HG03575 (cell line): ENCODE measurements at regions not wholly inside any gene's neighbourhood (a gene's known extent, or its start where the extent isn't known, plus 50 kb on each side); places are given as distances from the start of the nearest gene placed in this dataset.

Source experiments
- ATAC-seq: cut with Tn5 transposase; IDR thresholded peaks from one replicate; pipeline ENCODE4 v1.9.1; 2021; ENCODE audit not compliant: unreplicated experiment, insufficient number of reproducible peaks, low FRiP score; ENCODE audit errors: extremely low read depth

DNA sequence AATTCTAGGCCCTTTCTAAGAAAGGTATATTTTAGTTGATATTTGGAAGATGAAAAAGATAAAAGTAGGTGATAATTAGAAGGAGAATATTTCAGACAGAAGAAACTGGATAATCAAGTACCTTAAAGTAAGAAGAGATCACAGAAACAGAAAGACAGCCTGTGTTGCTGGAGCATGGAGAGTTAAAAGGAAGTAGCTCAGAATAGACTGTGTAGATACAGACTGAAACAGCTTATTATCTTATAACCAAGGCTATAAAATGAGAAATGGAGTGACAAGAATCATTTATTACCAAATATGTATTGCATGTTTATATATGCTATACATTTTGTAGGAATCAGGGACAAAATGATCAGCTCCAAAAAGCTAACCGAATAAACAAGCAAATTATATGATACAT lies 1120.3 kb downstream of the BRINP3 start:
- no peak for ATAC-seq

DNA sequence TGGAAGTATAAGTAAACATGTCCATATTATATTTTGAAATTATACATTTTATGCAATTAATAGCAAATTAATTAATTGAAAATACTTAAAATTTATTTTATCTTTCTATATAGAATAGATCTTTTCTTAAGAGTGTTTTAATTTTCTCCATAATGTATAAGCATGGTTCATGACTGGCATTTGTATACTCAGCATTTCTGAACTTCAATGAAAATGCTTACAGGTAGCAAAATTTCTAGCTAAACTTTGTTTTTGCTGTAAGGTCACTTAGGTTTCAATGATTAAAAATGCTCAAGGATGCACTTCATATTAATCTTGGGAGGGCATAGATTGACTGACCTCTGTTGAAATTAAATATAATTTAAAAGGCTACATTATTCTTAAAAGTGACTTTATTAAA lies 1108.1 kb downstream of the BRINP3 start:
- no peak for ATAC-seq

DNA sequence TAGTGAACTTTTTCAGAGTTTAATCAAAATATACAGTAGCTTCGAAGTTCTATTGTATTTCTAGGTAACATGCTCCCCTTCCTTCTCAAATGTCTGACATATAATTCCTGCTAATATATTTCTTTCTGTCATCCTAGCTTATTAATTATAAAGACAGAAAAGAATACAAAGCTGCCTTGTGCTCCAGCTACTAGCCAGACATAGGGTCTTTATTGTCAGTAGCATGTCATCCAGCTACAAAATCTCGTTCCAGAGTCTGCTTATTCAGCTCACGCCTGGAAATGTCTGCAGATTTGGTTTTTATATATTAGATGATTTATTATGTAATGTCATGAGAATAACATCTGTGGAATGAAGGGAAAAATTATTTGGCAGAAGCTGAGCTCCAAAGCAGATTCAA lies 1102.8 kb downstream of the BRINP3 start:
- no peak for ATAC-seq

DNA sequence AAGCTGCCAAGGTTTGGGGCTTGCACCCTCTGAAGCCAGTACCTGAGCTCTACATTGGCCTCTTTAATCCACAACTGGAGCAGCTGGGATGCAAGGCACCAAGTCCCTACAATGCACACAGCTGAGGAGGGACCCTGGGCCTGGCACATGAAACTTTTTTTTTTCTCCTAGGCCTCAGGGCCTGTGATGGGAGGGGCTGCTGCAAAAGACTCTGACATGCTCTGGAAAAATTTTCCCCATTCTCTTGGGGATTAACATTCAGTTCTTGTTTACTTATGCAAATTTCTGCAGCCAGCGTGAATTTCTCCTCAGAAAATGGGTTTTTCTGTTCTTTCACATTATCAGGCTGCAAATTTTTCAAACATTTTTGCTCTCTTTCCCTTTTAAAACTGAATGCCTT lies 1072.2 kb downstream of the BRINP3 start:
- no peak for ATAC-seq

DNA sequence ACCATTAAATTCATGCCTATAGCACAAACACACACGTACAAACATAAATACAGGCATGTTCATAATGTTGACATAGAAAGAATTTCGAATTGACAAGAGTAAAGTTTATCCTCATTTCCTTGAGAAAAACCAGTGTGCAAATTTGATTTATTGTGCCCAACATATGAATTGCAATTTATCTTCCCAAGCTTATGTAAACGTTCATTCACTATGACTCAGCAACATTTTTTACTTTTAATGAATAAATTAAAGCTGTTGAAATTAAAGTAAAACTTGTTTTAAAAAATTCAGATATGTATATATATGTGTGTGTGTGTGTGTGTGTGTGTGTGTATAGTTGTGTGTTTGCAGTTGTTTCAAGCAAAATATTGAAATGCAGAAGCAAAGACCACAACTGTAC lies 1067.9 kb downstream of the BRINP3 start:
- no peak for ATAC-seq

DNA sequence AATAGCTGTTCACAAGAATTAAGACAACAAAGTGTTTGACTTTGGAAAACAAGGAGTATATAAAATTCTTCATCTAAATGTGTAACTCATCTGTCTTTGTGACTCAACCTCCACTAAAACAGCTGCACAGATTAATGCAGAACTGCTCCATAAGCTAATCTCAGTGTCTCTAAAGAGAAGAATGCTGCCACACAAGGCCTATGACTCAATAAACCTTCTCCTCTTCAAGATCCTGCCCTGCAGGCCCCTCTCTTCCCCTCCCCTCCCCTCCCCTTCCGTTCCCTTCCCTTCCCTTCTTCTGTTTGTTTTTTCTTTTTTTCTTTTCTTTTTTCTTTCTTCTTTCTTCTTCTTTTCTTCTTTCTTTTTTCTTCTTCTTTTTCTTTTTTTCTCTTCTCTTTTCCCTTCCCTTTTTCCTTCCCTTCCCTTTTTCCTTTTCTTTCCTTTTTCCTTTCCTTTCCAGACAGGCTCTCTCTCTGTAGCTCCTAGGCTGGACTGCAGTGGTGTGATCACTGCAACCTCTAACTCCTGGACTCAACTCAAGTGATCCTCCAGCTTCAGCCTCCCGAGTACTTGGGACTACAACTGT lies 1052.8 kb downstream of the BRINP3 start:
- ATAC-seq = no peak

DNA sequence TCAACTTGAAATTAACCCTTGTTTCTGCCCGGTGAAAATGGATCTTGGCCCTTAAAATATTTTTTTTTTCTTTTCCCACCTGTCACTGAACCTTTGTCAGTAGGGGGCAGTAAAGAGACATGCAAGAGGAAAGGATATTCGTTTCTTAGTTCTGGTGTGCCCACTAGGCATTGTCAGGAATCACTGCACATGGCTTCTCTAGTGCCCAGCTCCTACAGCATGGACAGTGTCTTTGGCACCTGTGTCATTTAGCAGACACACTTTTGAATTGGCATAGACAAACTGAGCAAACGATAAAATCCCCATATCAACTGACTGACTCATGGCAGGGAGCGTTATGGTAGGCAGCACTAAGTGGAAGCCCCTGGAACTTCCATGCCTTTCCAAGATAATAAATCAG lies 1048.1 kb downstream of the BRINP3 start:
- ATAC-seq = no peak

DNA sequence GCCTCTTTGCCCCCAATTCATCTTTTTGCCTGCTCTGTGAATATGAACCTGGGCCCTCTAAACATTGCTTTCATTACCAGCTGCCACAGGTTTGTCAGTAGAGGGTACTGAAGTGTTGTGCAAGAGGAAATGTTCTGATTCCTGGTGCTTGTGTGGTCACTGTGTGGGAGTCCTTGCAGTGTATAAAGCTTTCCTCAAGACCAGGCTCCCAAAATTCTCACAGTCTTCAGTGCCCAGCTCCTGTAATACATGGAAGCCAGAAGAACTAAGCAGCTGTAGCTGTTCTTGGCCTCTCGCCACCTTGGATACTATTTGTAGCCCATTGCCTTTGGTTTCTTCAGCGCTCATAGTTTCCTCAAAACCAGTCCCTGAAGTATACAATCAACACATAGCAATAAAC lies 1046.2 kb downstream of the BRINP3 start:
- ATAC-seq = no peak

DNA sequence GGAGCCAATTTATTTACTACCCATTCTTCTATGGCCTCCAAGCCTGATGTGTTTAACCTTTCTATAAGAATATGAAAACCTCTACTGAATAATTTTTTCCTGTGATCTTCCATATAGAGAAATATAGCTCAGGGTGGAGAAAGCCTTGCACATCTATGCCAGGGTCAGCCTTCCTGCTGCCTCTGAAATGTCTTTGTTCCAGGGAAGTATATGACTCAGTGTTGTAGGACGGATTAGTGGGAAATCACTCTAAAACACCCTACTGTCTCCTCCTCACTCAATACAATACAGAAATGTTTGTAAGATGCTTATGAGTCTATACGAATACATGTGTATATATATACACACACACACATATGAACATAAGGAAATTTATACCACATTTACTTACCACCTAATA lies 1044.9 kb downstream of the BRINP3 start:
- ATAC-seq = no peak

DNA sequence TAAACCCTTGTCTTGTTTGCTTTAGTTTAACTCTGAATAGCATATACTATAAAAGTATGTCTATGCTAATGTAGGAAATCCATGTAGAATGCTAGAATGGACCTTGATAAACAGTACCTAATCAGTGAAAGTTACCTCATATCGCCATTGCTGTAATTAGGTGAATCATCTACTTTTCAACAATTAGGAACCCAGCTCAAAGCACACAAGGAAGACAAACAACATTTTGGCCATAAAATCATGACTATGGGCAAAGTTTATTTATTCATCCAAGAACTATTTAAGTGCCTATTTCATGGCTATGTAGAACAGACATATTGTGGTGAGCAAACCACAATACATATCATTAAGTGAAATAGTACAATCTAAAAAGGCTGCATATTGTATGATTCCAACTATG lies 1043.2 kb downstream of the BRINP3 start:
- no peak for ATAC-seq

DNA sequence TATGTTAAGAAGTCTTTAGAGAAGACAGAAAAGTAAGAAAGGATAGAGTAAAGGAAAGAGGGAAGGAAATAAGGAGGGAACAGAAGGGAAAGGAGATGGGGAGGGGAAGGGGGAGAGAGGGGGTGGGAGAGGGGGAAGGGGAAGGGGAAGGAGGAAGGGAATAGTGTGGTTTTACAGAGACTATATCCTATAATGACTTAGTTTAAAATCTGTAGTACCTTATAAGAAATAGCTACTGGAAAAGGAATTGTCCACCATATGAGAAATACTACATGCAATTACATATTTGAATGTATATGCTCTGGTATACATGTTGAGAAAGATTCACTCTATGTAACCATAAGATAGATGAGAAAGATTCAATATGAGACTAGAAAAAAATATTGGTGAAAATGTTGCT lies 1042.3 kb downstream of the BRINP3 start:
- no peak for ATAC-seq

DNA sequence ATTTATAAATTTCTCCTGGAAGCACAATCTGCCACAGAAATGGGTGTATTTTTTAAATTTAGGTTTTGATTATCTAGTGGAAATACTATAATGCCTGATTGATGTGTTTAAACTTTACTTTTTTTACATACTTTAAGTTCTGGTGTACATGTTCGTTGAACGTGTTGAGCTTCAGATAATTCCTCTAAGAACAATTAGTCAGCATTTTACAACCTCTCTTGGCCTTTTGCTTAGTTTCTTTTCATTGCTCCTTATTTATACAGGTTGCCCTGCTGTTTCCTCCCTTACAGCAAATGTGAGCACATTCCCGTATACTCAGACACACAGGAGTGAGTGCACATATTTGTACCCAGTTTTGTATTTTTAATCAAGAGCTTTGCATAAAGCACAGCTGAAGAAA lies 1038.9 kb downstream of the BRINP3 start:
- ATAC-seq = no peak

DNA sequence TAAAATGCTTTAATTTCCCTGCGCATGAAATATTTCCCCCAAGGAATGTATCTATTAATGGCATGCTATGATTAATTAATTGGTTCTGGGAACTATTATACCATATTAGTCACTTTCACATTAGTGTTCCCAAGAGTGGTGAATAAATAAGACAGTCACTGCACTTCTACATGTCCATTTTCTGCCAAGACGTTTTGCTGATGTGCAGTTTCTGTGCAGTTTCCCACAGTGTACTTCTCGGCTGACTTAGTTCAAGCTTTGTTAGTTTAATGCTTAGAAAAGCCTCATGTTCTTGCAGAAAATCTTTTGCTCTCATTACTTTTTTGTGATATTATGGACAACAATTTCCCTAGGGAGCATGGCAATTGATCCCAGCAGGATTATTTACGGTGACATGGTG lies 1014.5 kb downstream of the BRINP3 start:
- ATAC-seq = no peak

DNA sequence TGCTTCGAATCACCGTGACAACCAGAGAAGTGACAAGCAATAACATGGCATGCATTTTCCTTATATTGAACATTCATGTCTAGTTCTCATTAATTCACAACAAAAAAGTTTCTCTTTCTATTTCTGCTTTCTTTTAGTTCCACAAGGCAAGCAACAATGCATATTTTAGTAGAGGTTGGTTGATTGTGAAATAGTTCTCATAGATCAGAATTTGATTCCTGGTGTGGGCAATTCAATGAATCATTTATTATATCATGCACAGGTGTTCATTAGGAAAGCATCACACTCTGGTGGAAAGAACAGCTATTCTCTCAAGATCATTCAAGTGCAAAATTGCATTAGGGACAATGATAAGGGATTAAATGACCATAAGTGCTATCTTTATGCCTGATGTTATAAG lies 980.9 kb downstream of the BRINP3 start:
- ATAC-seq = no peak

DNA sequence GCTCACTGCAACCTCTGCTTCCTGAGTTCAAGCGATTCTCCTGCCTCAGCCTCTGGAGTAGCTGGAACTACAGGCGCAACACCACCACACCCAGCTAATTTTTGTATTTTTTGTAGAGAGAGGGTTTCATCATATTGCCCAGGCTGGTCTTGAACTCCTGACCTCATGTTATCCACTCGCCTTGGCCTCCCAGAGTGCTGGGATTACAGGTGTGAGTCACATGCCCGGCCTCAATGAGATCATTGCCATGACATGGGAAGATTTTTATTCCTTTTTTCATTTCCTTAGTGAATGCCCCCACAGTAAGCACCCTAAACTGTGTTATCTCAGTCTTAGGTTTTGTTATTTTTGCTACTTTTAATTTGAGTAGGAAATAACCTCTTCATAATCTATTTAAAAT lies 977.9 kb downstream of the BRINP3 start:
- no peak for ATAC-seq

DNA sequence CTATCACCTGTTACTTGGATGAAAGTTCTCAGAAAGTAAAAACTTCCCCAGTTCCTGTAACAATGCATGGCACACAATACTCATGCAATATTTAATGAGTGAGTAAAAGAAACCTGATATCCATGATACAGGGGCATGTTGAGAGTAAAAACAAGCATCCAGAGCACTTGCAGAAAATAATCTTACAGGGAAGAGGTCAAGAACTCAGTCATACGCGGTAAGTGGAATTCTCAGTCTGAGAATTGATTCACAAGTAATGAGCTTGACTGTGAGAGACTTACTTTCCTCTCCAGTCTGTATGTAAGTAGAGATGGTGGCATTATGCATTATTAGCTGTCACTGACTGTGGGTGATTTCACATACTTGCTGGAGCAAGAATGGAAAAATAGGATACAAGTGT lies 976.9 kb downstream of the BRINP3 start:
- no peak for ATAC-seq

DNA sequence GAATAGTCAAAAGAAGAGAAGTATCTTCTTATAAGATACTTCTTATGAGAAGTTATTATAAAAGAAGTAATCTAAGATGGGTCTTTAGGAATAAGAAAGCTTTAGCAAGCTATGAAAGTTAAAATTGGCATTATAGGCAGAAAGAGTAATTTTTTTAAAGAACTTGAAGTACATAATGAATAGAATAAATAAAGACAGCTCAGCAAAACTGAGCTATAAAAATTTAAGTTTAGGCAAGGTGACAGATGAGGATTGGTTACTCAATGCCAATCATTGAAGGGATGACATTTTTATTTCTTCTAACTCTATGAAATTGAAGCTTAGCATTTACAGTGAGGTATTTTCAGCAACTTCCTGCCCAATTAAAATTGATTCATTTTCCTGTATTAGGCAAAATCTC lies 966.8 kb downstream of the BRINP3 start:
- ATAC-seq = no peak

DNA sequence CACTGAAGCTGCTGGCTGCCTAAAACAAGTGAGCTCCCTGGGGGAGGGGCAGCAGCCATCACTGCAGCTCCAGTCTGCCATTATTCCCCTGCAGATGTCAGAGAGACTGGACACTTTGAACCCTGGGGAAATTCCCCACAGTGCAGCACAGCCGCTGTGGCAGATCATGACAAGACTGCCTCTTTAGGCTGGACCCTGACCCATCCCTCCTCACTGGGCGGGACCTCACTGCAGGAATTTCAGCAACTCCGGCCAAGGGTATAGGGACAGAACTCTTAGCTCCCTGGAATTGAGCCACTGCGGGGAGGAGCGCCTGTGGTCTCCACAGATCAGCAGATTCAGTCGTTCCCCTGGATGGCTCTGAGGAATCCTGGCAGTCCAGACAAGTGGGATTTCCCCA lies 964.6 kb downstream of the BRINP3 start:
- no peak for ATAC-seq

DNA sequence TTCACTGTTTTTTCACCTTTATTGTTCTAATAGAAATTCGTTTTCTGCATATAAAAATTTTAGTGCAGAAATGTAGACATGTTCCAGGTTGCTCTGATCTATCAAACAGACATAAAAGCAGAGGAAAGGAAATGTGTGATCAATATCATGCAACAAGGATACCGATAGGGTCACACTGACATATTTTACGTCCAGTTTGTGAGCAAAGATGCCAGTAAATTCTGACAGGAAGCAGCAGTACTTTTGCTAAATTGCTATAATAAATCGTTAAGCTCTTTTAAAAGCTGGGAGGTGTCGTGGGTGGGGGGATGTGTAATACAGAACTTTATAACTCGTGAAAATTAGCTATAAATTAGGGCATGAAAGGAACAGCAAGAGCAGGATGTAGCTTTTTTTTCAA lies 955.2 kb downstream of the BRINP3 start:
- ATAC-seq = no peak

DNA sequence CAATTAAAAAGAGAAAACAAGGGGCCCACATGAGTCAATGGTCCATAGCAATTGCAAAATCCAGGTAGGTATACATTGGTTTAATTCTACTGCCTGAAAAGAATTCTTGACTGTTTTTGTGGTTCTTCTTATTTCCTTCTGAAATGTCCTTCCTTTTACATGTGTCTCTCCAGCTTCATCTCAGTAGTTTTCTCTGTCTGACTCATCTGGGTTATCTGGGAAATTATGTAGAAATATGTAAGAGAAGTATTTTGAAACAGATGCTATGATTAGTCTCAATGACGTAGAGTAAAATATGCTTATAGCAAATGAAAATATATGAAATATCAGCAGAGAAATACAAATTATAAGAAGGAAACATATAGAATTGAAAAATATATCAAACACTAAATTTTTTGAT lies 953.2 kb downstream of the BRINP3 start:
- ATAC-seq = no peak

DNA sequence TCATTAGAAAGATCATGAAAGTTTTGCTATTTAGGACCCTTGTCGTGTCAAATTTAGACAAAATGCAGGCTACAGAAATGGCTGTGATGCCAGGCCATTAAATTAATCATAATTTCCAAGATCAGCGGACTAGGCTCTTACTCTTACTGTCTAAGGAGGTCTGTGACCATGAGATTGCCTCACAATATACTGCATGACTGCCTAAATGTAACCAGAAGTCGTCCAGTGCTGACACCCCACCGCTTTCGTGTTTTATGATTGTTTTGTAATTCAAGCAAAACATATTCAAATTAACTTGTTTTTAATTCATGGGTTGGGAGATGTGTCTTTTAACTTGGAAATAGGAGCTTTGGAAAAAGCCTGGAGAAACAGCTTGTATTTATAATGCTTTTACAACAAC lies 947.5 kb downstream of the BRINP3 start:
- no peak for ATAC-seq

DNA sequence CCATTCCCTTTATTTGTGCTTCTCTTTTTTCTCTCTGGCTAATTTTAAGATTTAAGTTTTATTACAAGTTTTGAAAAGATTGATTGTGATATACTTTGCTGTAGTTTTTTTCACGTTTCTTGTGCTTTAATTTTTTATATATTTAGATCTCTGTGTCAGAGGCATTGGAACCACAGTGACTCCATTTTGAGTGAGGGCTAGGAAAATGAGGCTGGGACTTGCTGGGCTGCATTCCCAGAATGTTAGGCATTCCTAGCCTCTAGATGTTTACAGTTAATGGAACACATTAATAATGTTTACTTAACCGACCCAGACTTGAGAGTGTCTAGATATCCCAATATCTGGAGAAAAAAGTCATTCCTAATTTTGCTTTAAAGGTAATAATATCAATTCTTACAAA lies 939.4 kb downstream of the BRINP3 start:
- ATAC-seq = no peak
